Pons (tissue), 1 donor: ENCODE measurements at regions not wholly inside any gene's neighbourhood (a gene's known extent, or its start where the extent isn't known, plus 50 kb on each side); places are given as distances from the start of the nearest gene placed in this dataset.

Experiments used
- DNase-seq: peaks from one replicate; pipeline ENCODE4 v3.0.0-alpha.2; 2016; ENCODE audit warnings: low spot score

GRCh38 chr21:28235169-28235895, 757.3 kb downstream of the LTN1 start:
- peak; percentile 55 for DNase-seq

- no peak for DNase-seq
Observed at GRCh38 chr21:28234326-28234725, 758.4 kb downstream of the LTN1 start.

GRCh38 chr21:28233536-28234220, 759.0 kb downstream of the LTN1 start:
- DNase-seq, result no peak

- DNase-seq, result no peak
Observed at GRCh38 chr21:28230559-28230958, 762.1 kb downstream of the LTN1 start.

GRCh38 chr21:28229814-28230213, 762.9 kb downstream of the LTN1 start:
- no peak for DNase-seq

- no peak for DNase-seq
Observed at GRCh38 chr21:28228636-28228995, 764.1 kb downstream of the LTN1 start.

- DNase-seq, result no peak
Observed at GRCh38 chr21:28227881-28228635, 764.6 kb downstream of the LTN1 start.

- DNase-seq, result no peak
Observed at GRCh38 chr21:28226563-28226962, 766.1 kb downstream of the LTN1 start.

- no peak for DNase-seq
Observed at GRCh38 chr21:28224191-28224726, 768.4 kb downstream of the LTN1 start.

- DNase-seq, result no peak
Observed at GRCh38 chr21:28221984-28222383, 770.7 kb downstream of the LTN1 start.

- DNase-seq, result no peak
Observed at GRCh38 chr21:28220680-28221079, 772.0 kb downstream of the LTN1 start.

- DNase-seq, result no peak
Observed at GRCh38 chr21:28216976-28217523, 775.6 kb downstream of the LTN1 start.

- no peak for DNase-seq
Observed at GRCh38 chr21:28215214-28215954, 777.3 kb downstream of the LTN1 start.

GRCh38 chr21:28214786-28215185, 777.9 kb downstream of the LTN1 start:
- DNase-seq, result no peak

GRCh38 chr21:28213261-28213660, 779.4 kb downstream of the LTN1 start:
- no peak for DNase-seq

GRCh38 chr21:28212061-28212460, 780.6 kb downstream of the LTN1 start:
- no peak for DNase-seq

GRCh38 chr21:28207436-28208173, 785.1 kb downstream of the LTN1 start:
- no peak for DNase-seq

GRCh38 chr21:28200726-28201125, 792.0 kb downstream of the LTN1 start:
- no peak for DNase-seq

GRCh38 chr21:28196981-28197380, 795.7 kb downstream of the LTN1 start:
- DNase-seq, result no peak

- no peak for DNase-seq
Observed at GRCh38 chr21:28193189-28193588, 799.5 kb downstream of the LTN1 start.

- DNase-seq, result no peak
Observed at GRCh38 chr21:28186604-28187003, 806.1 kb downstream of the LTN1 start.
